GM06990 (cell line): ENCODE measurements at regions not wholly inside any gene's neighbourhood (a gene's known extent, or its start where the extent isn't known, plus 50 kb on each side); places are given as distances from the start of the nearest gene placed in this dataset.

Experiments
- DNase-seq: peaks from one replicate; pipeline ENCODE4 v3.0.0-alpha.2; 2011; ENCODE audit not compliant: insufficient read length; ENCODE audit errors: extremely low read depth
- H3K27me3 ChIP-seq: replicated peaks from 2 replicates; pipeline ENCODE4 v1.6.0; 2011; ENCODE audit warnings: low read length; ENCODE audit not compliant: control insufficient read depth, insufficient read depth
- H3K36me3 ChIP-seq: 2 replicates; pipeline ENCODE4 v1.5.1; 2011; ENCODE audit warnings: low read length; ENCODE audit not compliant: control insufficient read depth, insufficient read depth
- H3K4me3 ChIP-seq: replicated peaks from 2 replicates; pipeline ENCODE4 v1.5.1; 2011; ENCODE audit warnings: low read depth, mild to moderate bottlenecking, control low read depth, low read length
- CTCF ChIP-seq: IDR thresholded peaks from 2 replicates; pipeline ENCODE4 v1.5.1; 2011; ENCODE audit warnings: low read length, control low read depth, mild to moderate bottlenecking, inconsistent platforms; ENCODE audit not compliant: insufficient read depth, poor library complexity, severe bottlenecking

GRCh38 chr11:112882494-112883381 is 78.5 kb upstream of the NCAM1 start:
- TF ChIP-seq CTCF = no peak
- H3K36me3 ChIP-seq = no peaks in the 10 kb centered on the region
- H3K4me3 ChIP-seq = no peak overlapping the region
- no peak for DNase-seq
- no peaks in the 10 kb centered on the region for H3K27me3 ChIP-seq

DNA sequence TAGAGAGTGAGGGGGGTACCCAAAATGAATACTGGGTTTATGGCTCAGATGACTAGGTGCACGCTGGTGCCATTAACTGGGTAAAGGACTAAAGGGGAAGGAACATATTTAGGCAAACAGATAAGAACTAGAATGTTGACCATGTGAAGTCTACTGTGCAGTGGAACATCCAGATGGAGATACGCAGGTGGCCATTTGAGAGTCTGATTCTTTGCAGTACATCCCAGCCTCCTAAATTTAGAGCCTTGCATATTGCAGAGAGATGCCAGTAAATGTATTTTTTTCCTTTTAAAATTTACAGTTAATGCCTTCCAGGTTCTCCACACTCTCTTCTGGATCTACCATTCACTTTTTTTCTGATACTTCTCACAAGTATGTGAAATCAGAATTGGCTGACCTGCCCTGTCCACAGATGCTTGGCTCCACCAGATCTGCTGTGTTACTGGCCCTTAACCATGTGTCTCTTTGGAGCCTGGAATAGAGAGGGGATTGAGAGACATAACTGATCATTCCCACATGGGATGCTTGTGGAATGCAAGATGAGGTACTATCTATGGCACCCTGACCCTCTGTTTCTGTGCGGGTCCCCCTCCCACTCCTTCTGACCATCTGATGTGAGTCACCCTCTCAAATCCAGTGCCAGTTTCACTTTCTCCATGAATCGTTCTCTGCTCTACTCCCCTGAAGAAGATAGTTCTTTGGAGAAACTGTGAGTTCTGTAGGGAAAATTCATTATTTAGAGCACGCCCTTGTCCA is 77.0 kb upstream of the NCAM1 start:
- Histone ChIP-seq H3K36me3 (no peaks in the 10 kb centered on the region), H3K4me3 (no peak overlapping the region), H3K27me3 (no peaks in the 10 kb centered on the region)
- TF ChIP-seq CTCF = no peak
- DNase-seq = no peak

DNA sequence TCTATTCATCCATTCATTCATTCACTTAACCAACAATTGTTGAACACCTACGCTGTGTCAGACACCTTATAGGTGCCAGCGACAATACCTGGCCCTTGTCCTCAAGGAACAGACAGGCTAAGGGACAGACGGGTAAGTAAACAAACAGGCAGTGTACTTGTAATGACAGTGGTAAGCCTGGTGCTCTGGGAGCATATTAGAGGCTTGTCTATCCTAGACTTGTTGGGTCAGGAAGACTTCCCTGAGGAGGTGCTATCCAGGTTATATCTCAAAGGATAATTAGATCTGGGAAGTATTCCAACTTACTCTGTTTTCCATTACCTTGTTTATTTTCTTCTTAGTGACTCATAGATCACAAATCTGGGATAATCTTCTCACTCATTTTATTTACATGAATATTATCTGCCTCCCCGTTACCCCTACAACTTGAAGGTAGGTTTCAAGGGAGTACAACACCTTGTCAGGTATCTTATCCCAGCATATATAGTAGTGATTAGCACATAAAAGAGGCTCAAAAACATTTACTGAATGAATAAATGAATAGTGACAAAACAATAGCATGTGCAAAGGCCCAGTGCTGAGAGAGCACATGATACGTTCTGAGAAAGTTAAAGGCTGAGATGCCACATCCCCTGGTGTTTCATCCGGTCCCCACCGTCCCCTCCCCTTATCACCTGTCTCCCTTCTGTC is 75.3 kb upstream of the NCAM1 start:
- Histone ChIP-seq H3K27me3 (no peaks in the 10 kb centered on the region), H3K4me3 (no peak overlapping the region), H3K36me3 (no peaks in the 10 kb centered on the region)
- DNase-seq = no peak
- no peak for TF ChIP-seq CTCF

DNA sequence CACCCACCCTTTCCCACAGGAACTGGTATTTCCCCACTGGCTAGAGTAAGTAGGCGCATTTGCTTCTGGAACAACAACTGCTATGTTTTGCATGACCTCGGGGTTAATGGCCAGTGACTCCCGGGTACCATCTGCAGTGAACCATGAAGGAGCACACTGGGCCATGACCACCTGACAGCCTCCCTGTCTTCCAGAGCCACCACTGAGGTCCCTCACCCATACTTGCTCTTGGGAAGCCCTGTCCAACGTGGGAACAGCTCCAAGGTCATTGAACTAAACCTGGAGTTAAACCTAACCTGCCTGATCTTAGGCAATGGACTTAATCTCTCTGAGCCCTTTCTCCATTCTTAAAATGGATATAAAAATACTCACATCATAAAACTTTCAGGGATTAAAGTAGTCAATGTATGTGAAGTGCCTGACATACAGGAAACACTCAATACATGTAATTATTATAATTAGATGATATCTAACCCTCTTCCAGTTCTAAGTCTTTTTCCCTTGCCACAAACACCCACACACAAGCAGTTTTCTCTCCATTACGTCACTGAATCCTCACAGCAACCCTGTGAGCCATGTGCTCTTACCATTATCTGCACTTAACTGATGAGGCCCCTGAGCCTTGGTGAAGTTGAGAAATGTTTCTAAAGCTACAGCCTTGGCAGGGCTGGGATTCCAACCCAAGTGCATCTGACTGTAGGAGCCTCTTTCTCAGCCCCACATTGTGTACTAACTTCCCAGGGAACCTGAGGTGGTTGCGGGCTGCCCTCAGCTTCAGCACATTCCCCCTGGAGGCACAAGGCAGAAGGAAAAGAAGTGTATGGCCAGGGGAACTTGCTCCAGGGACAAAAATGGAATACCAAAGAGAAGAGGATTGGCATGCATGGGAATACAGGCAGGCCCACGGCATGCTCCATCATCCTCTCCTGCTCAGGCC is 74.5 kb upstream of the NCAM1 start:
- no peak for TF ChIP-seq CTCF
- DNase-seq = no peak
- no peaks in the 10 kb centered on the region for H3K27me3 ChIP-seq
- no peak overlapping the region for H3K4me3 ChIP-seq
- H3K36me3 ChIP-seq = no peaks in the 10 kb centered on the region

DNA sequence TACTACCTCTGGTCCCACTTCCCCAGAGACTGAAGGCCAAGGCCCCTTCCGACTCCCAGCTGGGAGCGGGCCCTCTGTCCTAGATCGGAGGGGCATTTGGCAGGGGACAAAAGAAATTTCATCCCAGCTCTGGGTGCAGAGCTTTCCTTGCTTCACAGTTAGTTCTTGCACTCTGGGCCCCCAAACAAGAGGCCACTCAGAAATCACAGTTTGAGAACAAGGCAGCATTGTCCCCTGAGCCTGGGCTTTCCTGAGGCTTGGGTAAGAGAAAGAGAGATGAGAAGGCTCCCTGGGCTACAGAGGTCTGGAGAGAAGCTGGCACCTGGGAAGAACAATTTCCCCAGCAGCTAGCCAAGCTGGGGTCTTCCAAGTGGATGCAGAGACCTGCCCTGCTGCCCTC is 71.8 kb upstream of the NCAM1 start:
- TF ChIP-seq CTCF = no peak
- no peak for DNase-seq
- no peak overlapping the region for H3K4me3 ChIP-seq
- no peaks in the 10 kb centered on the region for H3K36me3 ChIP-seq
- H3K27me3 ChIP-seq = no peaks in the 10 kb centered on the region; the same call in 1 of the 2 replicates
